ENCODE measurements at regions not wholly inside any gene's neighbourhood (a gene's known extent, or its start where the extent isn't known, plus 50 kb on each side); places are given as distances from the start of the nearest gene placed in this dataset.

DNA sequence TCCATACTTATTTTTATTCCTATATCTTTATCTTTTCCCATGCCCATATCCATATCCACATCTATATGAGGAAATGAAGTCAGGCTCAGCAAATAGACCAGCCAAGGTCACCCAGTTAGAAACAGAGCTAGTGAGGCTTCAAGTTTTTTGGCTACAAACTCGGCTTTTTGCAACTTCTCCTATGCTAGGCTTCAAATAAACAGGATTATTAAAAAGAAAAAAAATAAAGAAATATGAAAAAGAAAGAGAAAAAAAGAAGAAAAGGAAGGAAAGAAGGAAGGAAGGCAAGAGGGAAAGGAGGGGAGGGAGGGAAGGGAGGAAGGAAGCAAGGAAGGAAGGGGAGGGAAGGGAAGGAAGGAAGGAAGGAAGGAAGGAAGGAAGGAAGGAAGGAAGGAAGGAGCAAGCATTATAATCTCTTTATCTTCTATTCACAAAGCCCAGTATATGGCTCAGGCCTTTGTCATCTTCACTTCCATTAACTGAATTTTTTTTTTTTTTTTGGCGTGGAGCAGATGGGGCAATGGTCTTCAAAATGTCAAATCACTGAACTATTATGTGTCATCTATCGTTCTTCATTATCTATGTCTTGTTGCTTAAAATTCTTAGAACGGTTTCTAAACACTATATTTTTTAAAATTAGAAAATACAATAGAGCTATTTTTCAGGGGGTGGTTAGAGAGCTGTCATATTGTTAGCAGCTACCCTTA, 418.2 kb downstream of the VRK1 start:
- Histone ChIP-seq H3K4me3 (replicated peaks; ENCODE audit: insufficient read depth, low read length) (no peak overlapping the region), H3K27ac (replicated peaks) (no peak overlapping the region), H3K27me3 (ENCODE audit: insufficient read depth, poor library complexity, severe bottlenecking) (peaks cover 36% of the 10 kb centered on the region)
- no peak for DNase-seq (ENCODE audit: low read depth in 1 of 2, low spot score in 1 of 2)
- TF ChIP-seq POLR2AphosphoS5 (IDR thresholded peaks at IDR 0.05; ENCODE audit: low read depth): no peak

- H3K27me3 ChIP-seq (ENCODE audit: insufficient read depth, poor library complexity, severe bottlenecking): peaks cover 34% of the 10 kb centered on the region
- TF ChIP-seq SPI1 (IDR thresholded peaks at IDR 0.05; ENCODE audit: borderline replicate concordance, low read depth) (no peak), REST (IDR thresholded peaks at IDR 0.05; ENCODE audit: insufficient replicate concordance, low read depth) (no peak), POLR2AphosphoS5 (IDR thresholded peaks at IDR 0.05; ENCODE audit: low read depth) (no peak), GABPA (IDR thresholded peaks at IDR 0.05; ENCODE audit: low read depth) (no peak)
- TF ChIP-seq, protein P1, sequence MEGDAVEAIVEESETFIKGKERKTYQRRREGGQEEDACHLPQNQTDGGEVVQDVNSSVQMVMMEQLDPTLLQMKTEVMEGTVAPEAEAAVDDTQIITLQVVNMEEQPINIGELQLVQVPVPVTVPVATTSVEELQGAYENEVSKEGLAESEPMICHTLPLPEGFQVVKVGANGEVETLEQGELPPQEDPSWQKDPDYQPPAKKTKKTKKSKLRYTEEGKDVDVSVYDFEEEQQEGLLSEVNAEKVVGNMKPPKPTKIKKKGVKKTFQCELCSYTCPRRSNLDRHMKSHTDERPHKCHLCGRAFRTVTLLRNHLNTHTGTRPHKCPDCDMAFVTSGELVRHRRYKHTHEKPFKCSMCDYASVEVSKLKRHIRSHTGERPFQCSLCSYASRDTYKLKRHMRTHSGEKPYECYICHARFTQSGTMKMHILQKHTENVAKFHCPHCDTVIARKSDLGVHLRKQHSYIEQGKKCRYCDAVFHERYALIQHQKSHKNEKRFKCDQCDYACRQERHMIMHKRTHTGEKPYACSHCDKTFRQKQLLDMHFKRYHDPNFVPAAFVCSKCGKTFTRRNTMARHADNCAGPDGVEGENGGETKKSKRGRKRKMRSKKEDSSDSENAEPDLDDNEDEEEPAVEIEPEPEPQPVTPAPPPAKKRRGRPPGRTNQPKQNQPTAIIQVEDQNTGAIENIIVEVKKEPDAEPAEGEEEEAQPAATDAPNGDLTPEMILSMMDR (IDR thresholded peaks at IDR 0.05; ENCODE audit: insufficient read depth, low read length): no peak
- DNase-seq (ENCODE audit: low read depth in 1 of 2, low spot score in 1 of 2): no peak
- no peak overlapping the region for H3K4me3 ChIP-seq (replicated peaks; ENCODE audit: insufficient read depth, low read length)
- no peak overlapping the region for H3K27ac ChIP-seq (replicated peaks)
These were observed 420.1 kb downstream of the VRK1 start for GRCh38 chr14:97217111-97217885.

DNA sequence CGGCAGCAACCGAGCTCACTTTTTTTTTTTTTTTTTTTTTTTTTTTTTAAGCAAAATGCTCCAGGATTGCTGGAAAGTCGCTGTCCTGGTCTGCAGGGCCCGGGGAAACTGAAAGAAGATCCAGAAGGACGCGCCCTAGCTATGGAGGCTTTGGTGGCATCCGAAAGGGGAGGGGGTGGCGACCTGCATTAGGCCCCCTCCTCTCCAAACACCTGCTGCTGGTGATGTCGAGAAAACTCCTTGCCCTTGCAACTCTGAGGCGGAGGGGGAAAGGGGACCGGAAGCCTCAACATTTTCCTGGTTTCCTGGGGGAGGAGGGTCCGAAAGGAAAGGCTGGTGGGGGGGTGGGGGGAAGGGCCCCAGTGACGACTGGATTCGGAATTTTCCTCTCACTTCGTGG, 421.1 kb downstream of the VRK1 start:
- Histone ChIP-seq H3K27ac (replicated peaks) (no peak overlapping the region), H3K27me3 (ENCODE audit: insufficient read depth, poor library complexity, severe bottlenecking) (peaks cover 30% of the 10 kb centered on the region), H3K4me3 (replicated peaks; ENCODE audit: insufficient read depth, low read length) (no peak overlapping the region)
- DNase-seq (ENCODE audit: low read depth in 1 of 2, low spot score in 1 of 2): no peak
- no peak for TF ChIP-seq REST (IDR thresholded peaks at IDR 0.05; ENCODE audit: insufficient replicate concordance, low read depth)
- TF ChIP-seq SPI1 (IDR thresholded peaks at IDR 0.05; ENCODE audit: borderline replicate concordance, low read depth): no peak
- no peak for TF ChIP-seq GABPA (IDR thresholded peaks at IDR 0.05; ENCODE audit: low read depth)
- TF ChIP-seq POLR2AphosphoS5 (IDR thresholded peaks at IDR 0.05; ENCODE audit: low read depth): no peak
- TF ChIP-seq, protein P1 (IDR thresholded peaks at IDR 0.05; ENCODE audit: insufficient read depth, low read length): no peak

DNA sequence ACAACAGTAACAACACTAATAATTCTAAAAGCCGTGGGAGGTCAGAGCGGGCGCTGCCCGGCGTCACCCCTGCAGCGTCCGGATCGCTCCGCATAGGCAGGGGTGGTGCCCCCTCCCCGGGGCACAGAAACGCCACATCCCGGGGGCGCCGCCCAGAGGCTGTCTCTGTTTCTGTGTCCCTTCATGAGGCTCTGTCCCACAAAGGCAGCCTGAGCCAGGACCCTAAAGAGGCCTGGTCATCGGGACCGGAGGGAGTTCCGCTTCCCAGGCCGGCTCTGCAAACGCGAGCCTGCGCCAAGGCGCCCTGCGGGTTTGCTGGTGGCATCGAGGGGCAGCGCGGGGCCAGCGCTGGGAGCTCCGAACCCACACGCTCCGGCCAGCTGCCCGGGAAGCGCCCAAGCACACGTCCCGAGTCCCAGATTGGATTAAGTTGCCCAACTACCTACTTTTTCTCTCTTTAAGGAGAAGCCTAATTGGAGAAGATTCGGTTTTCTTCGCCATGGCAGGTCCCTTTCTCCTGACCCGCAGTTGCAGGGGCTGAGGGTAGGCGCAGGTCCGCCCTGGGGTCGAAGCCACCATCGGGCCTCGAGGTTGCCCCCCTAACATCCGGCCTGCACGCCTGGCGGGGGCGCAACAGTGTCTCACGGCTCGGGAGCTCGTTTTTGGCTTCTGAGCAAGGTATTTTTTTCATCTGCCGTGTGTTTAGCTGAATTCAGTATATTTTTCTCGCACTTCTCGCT, 421.7 kb downstream of the VRK1 start:
- Histone ChIP-seq H3K27me3 (ENCODE audit: insufficient read depth, poor library complexity, severe bottlenecking) (peaks cover 30% of the 10 kb centered on the region), H3K27ac (replicated peaks) (no peak overlapping the region), H3K4me3 (replicated peaks; ENCODE audit: insufficient read depth, low read length) (no peak overlapping the region)
- no peak for TF ChIP-seq SPI1 (IDR thresholded peaks at IDR 0.05; ENCODE audit: borderline replicate concordance, low read depth)
- TF ChIP-seq GABPA (IDR thresholded peaks at IDR 0.05; ENCODE audit: low read depth): no peak
- TF ChIP-seq, protein P1 (IDR thresholded peaks at IDR 0.05; ENCODE audit: insufficient read depth, low read length): no peak
- no peak for TF ChIP-seq POLR2AphosphoS5 (IDR thresholded peaks at IDR 0.05; ENCODE audit: low read depth)
- TF ChIP-seq REST (IDR thresholded peaks at IDR 0.05; ENCODE audit: insufficient replicate concordance, low read depth): no peak
- DNase-seq (ENCODE audit: low read depth in 1 of 2, low spot score in 1 of 2): no peak
